Nephron progenitor cell (in vitro differentiated cells): ENCODE measurements at regions not wholly inside any gene's neighbourhood (a gene's known extent, or its start where the extent isn't known, plus 50 kb on each side); places are given as distances from the start of the nearest gene placed in this dataset.

Experiments
- DNase-seq: peaks from one replicate; pipeline ENCODE4 v3.0.0; 2021
- H3K27ac Mint-ChIP-seq: 2 replicates; pipeline ENCODE4 v1.8.0; 2021; ENCODE audit warnings: mild to moderate bottlenecking, moderate library complexity, mixed read lengths
- H3K27me3 Mint-ChIP-seq: 2 replicates; pipeline ENCODE4 v1.8.0; 2021; ENCODE audit warnings: mild to moderate bottlenecking, low read depth, mixed read lengths; ENCODE audit not compliant: poor library complexity
- H3K36me3 Mint-ChIP-seq: 2 replicates; pipeline ENCODE4 v1.8.0; 2021; ENCODE audit warnings: low read depth, mixed read lengths
- H3K4me1 Mint-ChIP-seq: 2 replicates; pipeline ENCODE4 v1.8.0; 2021; ENCODE audit warnings: mixed read lengths
- H3K4me3 Mint-ChIP-seq: 2 replicates; pipeline ENCODE4 v1.8.0; 2021; ENCODE audit warnings: mild to moderate bottlenecking, moderate library complexity, mixed read lengths
- H3K9me3 Mint-ChIP-seq: 2 replicates; pipeline ENCODE4 v1.8.0; 2021; ENCODE audit warnings: mild to moderate bottlenecking, moderate library complexity, mixed read lengths
- TF ChIP-seq, protein P1 (sequence below): fragments of 200-600 bp; sonication (generic); IDR thresholded peaks from 2 replicates; pipeline ENCODE4 v1.5.0; 2021; ENCODE audit warnings: antibody characterized with exemption

DNA sequence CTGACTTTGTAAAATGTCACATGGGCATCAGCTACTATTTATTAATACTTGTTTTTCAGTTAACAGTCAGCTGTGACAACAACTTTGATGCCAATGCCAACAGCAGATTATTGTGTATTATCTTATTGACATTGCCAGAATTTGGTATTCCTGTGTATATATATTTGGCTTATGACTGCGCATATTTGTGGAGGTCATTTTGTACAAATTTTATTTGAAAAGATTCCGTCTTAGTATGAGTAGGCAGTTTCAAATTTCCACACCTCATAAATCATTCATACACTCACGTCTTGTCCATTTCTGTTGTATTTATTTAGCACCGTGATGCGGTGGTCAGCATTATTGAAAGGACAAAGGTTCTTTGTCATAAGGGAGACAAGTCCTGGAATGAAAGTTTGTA lies 558.2 kb upstream of the NDST4 start:
- H3K4me3 Mint-ChIP-seq = no peak overlapping the region
- H3K36me3 Mint-ChIP-seq = no peaks in the 10 kb centered on the region
- H3K27me3 Mint-ChIP-seq = peaks cover 2% of the 10 kb centered on the region
- H3K27ac Mint-ChIP-seq = no peak overlapping the region
- H3K4me1 Mint-ChIP-seq = peaks cover 5% of the 10 kb centered on the region
- TF ChIP-seq, protein P1, sequence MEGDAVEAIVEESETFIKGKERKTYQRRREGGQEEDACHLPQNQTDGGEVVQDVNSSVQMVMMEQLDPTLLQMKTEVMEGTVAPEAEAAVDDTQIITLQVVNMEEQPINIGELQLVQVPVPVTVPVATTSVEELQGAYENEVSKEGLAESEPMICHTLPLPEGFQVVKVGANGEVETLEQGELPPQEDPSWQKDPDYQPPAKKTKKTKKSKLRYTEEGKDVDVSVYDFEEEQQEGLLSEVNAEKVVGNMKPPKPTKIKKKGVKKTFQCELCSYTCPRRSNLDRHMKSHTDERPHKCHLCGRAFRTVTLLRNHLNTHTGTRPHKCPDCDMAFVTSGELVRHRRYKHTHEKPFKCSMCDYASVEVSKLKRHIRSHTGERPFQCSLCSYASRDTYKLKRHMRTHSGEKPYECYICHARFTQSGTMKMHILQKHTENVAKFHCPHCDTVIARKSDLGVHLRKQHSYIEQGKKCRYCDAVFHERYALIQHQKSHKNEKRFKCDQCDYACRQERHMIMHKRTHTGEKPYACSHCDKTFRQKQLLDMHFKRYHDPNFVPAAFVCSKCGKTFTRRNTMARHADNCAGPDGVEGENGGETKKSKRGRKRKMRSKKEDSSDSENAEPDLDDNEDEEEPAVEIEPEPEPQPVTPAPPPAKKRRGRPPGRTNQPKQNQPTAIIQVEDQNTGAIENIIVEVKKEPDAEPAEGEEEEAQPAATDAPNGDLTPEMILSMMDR = no peak
- no peak for DNase-seq
- H3K9me3 Mint-ChIP-seq = no peaks in the 10 kb centered on the region

DNA sequence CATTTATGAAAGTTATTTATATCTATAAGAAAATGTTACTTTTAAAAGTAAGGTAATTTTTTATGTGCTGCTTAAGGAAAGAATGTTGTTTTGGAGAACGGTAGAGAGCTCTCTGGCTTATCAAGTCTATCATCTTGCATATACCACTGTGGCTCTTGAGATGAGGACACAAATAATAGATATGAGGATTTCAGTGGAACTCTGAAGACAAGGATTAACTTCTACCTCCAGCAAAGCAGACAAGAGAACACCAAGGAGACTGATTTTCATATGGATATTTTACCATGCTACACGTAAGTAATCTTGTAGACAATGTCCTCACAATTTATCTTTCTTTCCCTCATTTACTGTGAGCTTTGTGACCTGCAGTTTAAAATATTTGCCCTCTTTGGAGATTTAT lies 557.5 kb upstream of the NDST4 start:
- H3K27me3 Mint-ChIP-seq = peaks cover 2% of the 10 kb centered on the region
- TF ChIP-seq, protein P1 = no peak
- H3K27ac Mint-ChIP-seq = no peak overlapping the region
- no peaks in the 10 kb centered on the region for H3K9me3 Mint-ChIP-seq
- H3K36me3 Mint-ChIP-seq = no peaks in the 10 kb centered on the region
- no peak overlapping the region for H3K4me3 Mint-ChIP-seq
- H3K4me1 Mint-ChIP-seq = peaks cover 5% of the 10 kb centered on the region
- DNase-seq = no peak

DNA sequence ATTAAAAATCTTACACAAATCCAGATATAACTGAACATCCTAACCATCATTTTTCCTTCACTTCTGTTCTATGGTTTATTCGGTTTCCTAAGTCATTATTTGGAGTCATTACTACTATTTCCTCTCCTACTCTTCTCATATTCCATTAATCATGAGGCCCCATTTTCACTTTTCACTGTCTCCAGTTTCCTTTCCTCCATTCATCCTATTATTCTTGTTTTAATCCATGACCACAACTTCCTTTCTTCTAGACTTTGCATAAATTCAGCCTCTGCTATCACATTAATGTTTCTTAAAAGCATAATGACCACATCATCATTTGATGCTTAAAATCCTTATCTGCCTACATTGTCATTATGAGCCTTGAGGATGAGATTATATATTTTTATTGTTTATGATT lies 555.0 kb upstream of the NDST4 start:
- Mint-ChIP-seq H3K4me3 (no peak overlapping the region), H3K36me3 (no peaks in the 10 kb centered on the region), H3K27me3 (no peaks in the 10 kb centered on the region), H3K27ac (no peak overlapping the region), H3K9me3 (no peaks in the 10 kb centered on the region), H3K4me1 (no peaks in the 10 kb centered on the region)
- TF ChIP-seq, protein P1 = no peak
- DNase-seq = no peak

DNA sequence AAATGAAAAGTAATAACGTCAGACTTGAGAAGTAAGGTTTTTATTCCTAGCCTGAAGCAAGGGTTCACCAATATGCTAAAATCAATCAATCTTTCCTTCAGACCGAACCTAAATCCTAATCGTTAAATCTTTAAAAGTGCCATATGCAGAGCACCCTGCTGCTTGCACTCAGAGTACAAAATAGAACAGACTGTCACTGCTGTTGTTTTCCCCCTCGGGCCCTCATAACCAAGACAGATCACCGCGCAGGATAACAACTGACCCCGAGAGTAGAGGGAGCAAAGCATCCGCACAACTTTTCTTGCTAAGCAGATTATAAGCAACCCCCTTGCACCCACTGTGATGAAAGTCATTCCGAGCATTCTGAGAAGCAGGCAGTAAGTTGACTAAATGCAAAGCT lies 550.9 kb upstream of the NDST4 start:
- Mint-ChIP-seq H3K27ac (peak overlapping the region; percentile 15), H3K4me1 (no peaks in the 10 kb centered on the region), H3K9me3 (no peaks in the 10 kb centered on the region), H3K4me3 (no peak overlapping the region), H3K27me3 (no peaks in the 10 kb centered on the region), H3K36me3 (no peaks in the 10 kb centered on the region)
- DNase-seq = no peak
- TF ChIP-seq, protein P1 = no peak

DNA sequence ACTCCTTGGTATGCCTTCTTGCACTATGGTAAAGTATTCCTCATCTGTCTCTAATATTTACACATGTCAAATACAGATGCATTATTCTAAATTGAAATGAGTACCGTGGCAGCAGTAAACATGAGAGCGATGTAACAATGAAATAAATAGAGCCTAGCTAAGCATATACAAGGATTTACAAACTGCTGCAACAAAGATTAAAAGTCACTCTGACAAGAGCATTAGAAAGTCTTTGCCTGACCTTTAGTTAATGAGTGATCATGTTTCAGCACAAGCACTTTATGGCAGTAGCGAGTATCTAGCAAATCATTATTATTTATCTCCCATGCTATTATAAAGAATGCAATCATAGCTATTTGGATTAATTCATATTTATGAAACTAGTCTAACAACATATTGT lies 547.0 kb upstream of the NDST4 start:
- DNase-seq = no peak
- Mint-ChIP-seq H3K27ac (no peak overlapping the region), H3K9me3 (no peaks in the 10 kb centered on the region), H3K27me3 (no peaks in the 10 kb centered on the region), H3K36me3 (no peaks in the 10 kb centered on the region), H3K4me1 (peaks cover 16% of the 10 kb centered on the region), H3K4me3 (no peak overlapping the region)
- TF ChIP-seq, protein P1 = no peak

DNA sequence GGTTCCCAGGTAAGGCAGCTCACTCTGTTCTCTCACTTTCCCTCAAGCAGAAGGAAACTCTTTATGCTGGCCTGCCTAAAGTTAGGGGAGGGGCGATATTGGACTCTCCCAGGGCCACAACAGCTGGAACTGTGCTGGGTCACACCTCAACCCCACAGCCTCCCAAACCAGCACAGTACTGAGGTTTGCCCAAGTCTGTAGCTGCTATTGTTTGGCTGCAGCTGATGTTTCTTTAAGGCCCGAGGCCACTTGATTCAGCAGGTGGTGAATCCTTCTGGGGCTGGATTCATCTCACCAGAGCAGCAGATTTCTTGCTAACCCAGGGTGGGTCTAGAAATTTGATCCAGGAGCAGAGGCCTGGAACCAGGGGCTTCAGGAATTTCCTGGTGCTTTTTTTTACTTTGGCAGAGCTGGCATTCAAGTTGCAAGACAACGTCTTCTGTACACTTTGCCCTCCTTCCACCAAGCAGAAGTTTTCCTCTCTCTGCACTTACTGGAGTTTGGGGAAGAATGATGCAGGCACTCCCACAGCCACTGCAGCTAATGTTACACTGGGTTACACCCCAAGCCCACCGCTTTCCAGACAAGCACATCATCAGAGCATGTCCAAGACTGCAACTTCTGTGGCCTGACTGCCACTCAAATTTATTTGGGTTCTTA lies 544.7 kb upstream of the NDST4 start:
- Mint-ChIP-seq H3K27me3 (no peaks in the 10 kb centered on the region), H3K9me3 (no peaks in the 10 kb centered on the region), H3K36me3 (no peaks in the 10 kb centered on the region), H3K4me1 (peaks cover 16% of the 10 kb centered on the region), H3K27ac (peak overlapping the region; percentile 62), H3K4me3 (no peak overlapping the region)
- DNase-seq = no peak
- TF ChIP-seq, protein P1 = no peak
